GM21786 (cell line): ENCODE measurements at regions not wholly inside any gene's neighbourhood (a gene's known extent, or its start where the extent isn't known, plus 50 kb on each side); places are given as distances from the start of the nearest gene placed in this dataset.
"Not testable (repeated sequence)": the region's sequence is repeated elsewhere in the genome, so short reads cannot be mapped to it uniquely, and the experiment has no call there.

Experiments used
- ATAC-seq: cut with Tn5 transposase; IDR thresholded peaks from one replicate; pipeline ENCODE4 v1.9.1; 2021; ENCODE audit not compliant: unreplicated experiment

DNA sequence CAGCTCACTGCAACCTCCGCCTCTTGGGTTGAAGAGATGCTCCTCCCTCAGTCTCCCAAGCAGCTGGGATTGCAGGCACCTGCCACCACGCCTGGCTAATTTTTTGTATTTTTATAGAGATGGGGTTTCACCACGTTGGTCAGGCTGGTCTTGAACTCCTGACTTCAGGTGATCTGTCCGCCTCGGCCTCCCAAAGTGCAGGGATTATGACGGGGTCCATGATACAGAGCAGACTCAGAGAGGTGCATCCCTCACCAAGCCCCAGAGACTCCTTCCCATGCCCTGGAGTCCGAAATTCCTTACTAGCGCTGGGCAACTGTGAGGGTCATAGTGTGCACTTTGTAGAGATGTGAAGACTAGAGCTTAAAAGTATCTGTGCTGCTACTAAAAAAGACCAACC lies 99.8 kb upstream of the IRX4 start:
- not testable (repeated sequence) for ATAC-seq

DNA sequence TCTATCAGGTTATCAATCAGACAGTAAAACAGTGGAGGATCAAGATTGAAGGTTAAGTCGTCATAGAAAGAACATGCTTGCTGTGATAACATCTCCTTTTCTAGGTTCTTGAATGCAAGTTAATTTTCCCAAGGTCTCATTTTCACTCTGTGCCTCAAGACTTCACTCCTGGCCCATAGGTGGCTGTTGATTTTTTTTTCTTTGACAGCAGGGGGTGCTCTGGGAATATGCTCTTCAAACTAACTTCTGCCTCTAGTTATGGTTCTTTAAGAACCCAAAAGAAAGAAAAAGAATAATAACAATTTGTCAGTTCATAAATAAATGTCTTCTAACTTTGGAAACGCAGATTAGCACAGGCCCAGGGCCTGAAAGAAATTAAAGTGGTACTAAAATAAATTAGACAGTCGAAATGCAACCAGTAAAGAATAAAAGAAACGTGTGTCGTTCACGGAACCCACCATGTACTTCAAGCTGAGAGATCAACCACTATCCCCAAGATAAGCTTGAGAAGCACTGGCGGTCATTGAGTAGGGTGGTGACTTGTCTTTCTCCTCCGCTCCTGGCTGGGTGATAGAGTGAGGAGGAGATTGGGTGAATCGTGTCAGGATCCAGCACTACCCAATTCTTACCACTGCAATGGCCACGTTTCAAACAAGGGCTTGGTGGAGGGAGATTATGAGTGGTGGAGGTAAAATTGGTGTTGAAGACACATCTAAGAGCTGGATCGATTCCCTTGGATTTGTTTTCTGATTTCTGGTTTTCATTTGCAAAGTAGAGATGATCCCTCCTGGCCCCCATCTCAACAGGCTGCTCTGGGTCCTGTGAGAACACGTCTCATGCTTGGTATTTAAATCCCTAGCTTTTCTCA lies 93.4 kb upstream of the IRX4 start:
- ATAC-seq: no peak

DNA sequence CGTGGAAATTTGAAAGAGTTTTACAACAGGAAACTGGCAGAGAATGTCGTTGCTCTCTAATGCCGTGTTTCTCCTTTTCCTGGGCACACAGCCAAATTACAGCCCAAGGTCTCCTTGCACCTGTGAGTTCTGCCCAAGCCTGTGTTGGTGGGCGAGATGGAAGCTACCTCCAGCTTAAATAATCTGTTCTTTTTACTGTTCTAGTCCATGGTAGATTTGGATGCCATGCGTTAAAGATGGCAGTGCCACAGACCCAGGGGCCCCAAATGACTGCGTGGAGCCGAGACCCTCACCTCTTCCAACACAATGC lies 92.6 kb upstream of the IRX4 start:
- ATAC-seq: no peak

DNA sequence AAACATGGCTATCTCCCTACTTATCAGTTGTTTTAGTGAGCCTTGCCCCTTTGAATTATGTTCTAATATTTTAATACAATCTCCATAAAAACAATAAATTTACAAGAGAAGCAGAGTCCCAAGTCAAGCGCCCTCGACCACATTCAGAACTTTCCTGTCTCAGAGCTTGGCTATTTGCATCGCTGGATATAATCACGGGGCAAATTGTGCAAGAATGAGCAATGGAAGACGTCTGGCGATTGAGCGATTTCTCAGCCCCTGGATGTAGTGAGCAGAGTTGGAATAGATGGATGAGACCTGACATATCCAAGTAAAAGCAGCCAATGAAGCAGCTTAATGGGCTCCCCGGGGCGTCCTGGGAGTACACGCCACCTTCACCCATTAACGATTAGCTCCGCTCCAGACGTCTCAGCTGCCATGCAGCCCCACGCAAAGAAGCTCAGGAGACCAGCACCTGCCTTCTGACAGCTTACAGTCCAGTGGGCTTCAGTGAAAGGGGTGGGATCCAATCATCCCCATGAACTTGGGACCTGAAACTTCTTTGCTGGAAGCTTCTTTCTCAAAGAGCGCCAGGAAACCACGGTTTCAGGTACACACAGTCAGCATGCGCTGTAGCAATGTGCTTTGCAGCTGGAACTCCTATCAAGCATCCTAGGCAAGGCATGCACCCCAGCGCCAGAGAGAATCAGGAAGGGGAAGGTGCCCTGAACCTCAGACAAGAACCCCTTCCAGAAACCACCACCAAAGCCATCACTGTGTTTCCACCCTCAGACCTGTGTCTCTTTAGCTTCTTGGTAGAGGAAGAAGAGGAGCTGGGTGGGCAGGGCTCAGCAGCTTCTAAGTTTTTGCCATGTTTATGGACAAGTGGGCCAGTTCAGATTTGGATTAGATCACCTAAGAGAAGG lies 92.0 kb upstream of the IRX4 start:
- ATAC-seq: no peak

DNA sequence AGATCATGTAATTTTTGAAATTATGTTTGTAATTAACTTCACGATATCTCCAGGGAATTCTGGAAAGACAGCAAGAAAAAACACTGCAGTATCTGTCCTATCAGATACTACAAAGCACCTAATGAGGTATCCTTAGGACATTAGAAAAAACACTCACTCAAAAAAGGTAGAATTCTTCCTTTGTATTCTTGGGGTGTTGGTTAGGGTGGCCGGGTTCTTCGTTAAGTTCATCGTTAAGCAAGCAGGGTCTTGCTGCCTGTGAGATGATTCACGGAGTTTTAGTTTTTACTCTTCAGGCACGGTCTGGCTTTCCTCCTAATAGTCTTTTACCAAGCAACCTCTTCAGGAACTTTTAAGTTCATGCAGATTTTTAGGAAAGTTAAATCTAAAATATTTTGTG lies 91.4 kb upstream of the IRX4 start:
- ATAC-seq: no peak

DNA sequence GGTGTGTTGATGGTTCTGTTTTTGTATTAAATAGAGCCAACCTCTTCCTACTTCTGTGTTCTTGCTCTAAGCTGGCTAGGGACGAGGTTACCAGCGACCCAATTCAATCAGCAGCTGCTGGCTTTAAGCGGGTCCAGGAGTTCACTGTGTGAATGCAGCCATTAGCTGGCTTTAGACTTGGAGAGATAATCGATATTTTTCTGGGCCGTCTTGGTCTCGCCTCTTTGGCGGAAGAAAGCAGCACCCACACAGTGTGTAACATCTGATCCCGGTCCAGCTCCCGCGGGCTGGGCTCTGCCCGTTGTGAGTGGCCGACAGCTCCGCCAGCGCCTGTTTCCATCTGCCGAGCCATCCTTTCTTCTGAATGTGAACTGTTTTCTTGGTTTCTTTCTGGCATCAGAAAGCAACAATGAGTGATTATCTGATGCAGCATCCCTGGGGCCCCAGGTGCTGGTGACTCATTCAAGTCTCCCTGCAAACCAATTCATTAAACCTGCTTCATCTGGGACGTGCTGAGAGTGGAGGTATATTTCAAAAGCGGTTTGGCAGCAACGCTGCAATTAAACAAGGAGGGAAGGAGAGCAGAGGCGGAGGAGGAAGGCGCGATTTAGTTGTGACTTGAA lies 90.8 kb upstream of the IRX4 start:
- ATAC-seq: no peak

DNA sequence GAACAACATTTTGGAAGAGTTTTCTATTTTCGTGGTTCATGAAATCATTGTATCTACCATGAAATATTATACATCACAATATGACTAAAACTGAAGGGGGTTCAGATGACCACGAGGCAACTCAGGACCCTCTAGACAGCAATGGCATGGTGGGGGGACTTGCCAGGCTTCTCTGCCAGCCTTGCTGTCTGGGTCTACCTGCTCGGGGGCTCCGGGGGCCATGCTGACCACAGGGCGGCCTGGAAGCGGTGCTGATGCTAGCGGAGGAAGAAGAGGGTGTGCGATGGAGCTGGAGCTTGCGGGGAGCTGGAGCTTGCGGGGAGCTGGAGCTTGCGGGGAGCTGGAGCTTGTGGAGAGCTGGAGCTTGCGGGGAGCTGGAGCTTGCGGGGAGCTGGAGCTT lies 89.2 kb upstream of the IRX4 start:
- no peak for ATAC-seq

DNA sequence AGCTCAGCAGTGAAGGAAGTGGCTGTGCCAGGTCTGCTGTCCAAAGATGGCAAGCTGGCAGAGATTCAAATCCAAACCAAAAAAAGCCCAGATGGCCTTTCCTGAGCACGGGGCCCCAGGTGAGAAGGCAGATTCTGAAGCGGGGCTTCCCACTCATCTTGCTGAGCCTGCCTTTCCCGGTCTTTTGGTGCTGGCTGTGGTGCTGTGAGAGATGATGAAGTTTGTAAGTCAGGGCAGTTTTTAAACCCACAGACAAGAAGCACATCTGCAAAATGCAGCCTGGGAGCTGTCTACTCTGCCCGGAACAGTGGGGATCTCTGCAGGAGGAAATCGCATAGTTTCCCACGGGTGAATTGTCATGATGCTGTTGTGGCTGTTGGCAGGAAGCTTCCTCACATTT lies 85.0 kb upstream of the IRX4 start:
- no peak for ATAC-seq

DNA sequence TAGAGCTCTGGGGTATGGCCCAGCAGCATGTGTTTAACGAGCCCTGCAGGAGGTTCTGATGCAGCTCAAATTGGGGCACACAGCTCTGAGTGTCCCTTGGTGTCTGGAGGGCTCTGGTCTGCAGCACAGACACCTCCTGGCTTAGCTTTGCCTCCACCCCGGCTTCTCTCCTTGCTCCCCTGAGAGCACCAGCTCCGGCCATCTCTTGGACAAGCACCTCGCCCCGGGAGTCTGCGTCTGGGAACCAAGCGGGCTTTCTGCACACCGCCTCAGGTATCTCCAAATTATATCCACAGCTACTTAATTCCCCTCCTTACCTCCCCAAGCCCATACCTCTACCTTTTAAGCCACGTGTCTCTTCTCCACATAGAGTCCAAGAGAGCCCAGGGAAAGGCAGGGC lies 83.7 kb upstream of the IRX4 start:
- ATAC-seq: no peak

DNA sequence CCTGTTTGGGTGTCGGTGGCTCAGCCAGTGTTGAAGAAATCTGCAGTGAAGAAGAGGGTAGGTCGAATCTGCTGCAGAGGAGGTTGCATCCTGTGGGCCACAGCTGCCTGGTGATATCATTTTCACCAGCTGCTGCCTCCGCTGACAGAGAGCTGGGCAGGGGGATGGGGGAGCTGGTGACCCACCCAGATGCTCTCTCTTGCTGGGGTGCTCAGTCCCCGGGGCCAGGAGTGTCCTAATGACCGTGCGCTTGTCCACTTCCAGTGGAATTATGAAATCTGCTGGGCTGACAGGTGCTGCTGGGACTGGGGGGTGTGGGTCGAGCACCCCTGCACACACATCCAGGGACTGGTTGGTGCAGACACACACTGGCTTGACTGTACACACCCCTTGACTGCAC lies 83.2 kb upstream of the IRX4 start:
- no peak for ATAC-seq

DNA sequence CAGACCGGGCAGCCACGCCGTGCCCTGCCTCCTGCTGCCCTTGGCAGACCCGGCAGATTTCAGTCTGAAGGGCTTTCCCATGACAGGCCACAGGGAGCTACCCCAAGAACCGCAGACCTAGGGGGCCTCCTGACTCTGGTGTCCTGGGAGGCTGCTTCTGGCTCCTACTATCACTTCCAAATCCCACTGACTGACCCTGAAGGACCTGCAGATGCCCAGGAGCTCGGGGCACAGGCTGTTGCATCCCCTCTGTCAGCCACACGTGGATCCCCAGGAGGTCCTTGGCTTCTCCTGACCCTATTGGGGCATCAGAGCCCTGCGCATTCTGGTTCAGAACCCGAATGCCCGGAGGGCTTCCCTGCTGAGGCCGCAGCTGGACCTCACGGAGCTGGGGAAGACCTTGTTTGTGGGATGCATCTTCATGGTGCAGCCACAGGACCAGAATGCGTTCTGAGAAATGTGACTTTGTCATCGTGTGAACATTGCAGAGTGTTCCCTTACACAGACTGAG lies 81.3 kb upstream of the IRX4 start:
- ATAC-seq: no peak

DNA sequence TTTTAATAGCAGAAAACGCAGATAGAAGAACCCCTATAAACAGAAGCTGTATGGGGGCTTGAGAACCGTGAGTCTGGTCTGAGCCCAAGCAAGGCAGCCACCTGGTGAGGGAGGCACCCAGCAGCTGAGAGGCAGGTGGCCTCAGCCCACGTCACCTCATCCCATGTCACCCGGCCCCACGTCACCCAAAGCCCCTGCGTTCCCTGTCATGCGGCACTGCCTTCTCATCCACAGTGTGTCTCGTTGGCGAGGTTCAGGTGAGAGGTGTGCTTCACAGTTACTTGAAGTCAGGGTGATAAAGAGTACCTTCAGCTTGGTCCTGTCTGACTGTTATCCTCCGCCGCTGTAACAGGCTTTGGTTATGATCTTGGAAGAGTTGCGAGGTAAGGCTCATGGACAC lies 80.6 kb upstream of the IRX4 start:
- ATAC-seq: no peak

DNA sequence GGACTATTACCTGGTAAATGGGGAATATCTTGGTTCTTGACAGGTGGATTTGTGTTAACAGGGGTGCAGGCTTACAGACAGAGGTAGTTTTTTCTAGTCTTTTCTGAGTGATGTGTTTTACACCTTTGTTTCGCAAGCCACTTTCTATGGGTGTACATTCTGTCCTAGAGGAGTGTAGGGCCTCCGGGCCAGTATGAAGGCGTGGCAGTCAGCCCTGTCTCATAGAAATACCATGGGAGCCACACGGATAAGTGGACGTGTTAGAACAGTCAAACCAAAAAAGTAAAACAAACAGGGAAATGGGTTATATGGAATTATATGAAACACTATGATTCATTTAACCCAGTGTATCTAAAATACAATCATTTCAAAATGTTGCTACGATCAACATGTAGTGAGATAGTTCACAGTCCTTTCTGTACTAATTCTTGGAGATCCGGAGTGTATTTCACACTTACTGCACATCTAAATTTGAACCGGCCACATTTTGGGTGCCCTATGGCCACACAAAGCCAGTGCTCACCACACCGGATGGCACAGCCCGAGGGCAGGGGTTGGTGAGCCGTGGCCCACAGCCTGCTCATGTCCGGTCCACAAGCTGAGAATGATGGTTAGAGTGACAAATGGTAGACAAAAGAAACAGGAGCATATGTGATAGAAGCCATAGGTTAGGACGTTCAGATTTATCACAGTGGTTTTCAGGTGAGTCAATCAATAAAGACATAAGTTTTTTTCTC lies 80.1 kb upstream of the IRX4 start:
- ATAC-seq: no peak

DNA sequence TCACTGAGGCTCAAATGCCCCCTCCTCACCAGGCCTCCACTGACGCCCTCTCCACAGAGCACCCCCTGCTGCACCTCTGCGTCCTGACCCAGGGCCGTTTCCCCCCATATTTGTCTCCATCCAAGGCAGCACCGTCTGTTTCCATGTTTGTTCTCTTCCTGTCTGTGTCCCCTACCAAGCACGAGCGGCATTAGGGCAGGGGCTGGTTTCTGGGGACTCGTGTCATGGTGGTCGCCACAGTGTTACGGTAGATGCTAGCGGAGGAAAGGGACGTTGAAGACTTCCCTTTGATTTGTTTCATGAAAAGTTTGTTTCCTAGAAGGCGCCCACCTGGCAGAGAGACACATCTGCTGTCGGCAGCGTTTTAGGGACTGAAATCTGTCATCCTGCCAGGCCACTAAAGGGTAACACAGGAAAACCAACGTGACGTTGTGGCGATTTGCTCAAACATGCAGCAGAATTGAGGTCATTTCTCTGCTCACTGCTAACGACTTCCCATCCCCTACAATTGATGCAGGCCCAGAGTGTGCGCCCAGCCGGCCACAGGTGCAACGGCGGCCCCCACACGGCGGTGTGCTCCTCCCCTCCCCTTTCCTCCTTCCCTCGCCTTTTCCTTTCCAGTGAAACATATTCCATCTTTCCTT lies 79.3 kb upstream of the IRX4 start:
- no peak for ATAC-seq

DNA sequence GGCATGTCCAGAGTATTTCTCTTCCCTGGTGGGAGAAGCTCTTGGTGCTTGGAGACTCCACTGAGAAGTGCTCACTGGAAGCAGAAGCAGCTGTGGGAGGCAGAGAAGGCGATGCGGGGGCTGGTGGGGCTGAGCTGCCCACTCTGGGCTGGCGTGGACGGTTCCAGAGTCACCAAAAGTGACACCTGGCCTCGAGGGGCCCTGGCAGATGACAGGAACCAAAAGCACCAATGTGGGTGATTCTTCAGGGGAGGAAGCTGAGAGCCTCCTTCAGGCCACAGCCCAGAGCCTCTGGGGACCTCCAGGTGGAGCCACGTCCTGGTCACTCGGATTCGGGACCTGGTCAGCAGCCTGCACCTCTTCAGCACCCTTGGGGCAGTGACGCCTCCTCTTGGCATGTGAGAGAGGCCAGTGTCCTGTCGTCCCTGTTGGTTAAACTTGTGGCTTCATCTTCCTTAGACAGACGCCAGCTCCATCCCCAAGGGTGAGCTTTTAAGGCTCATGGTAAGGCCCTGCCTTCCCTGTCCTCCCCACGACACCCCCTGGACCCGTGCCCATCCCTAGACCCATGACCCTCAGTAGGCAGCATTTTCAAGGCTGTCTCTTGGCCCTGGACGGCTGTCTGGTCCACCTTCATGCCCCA lies 78.7 kb upstream of the IRX4 start:
- no peak for ATAC-seq

DNA sequence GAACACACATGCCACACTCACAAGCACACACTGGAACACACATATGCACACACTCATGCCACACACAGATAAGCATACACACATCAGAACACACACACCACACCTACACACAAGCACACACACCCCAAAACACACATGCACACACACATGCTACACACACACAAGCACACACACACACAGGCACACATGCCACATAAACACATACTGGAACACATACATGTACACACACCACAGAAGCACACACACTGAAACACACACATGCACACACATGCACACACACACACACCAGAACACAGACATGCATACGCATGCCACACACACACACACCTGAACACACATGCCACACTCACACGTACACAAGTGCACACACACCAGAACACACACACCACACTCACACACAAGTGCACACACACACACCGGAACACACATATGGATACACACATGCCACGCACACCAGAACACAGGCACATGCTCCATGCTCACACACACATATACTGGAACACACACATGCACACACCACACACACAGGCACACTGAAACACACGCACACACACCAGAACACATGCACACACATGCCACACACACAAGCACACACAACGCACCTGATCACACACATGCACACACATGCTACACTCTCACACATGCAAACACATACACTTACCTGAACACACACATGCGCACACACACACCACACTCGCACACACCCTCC lies 78.0 kb upstream of the IRX4 start:
- ATAC-seq: no peak

DNA sequence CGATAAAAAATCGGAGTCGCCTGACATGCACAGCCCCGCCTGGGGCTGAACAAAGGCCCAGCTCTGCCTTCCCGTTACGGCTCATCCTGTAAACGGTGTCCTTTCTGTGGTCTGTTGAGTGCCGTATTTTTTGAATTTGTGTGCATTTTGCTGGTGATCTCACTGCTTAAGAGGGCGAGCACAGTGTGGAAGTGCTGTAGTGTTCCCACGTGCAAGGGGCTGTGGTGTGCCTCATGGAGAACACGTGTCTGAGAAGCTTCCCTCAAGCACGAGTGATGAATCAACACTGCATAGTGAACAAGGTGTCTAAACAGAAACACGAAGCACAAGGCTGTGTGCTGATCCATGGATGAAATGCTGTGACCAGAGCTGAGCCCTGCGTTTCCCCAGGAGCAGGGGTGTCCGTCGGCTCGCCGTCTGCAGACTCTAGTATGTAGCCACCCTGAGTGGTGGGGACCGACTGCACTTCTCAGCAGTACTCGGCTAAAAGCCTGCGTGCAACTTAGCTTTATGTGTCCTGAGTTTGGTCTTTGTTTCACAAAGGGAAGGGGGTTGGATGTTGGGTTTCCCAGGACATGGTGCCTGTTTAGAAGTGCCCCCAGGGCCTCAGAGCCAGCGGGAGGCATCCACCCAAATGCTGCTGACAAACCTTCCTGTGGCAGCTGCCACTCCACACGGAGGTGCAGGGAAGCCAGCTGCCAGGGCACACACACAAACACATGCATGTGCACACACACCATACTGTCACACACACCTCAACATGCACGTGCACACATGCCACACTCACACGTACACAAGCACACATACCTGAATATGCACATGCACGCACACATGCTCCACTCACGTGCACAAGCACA lies 77.2 kb upstream of the IRX4 start:
- no peak for ATAC-seq

DNA sequence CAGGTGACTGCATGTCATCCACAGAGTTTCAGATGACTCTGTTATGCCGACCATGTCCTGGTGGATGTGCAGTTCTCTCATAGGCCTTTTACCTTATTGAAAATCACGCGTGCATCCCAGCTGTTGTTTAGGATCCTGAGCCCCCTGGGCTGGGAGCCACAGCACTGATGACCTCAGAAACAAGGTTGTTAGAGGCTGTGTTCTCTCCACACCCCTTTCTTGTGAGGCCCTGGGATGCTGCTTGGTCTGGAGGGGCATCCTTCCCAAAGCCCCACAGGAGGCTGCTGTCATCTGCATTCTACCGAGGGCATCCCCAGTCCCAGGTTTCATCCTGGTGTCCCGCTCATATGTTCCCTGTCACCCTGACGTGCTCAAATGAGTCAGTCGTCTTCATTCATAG lies 76.5 kb upstream of the IRX4 start:
- no peak for ATAC-seq
